HG03280 (cell line): ENCODE measurements at regions not wholly inside any gene's neighbourhood (a gene's known extent, or its start where the extent isn't known, plus 50 kb on each side); places are given as distances from the start of the nearest gene placed in this dataset.
A peak's percentile ranks its signal among the peaks of the same experiment; 100 is the strongest.

Source experiments
- ATAC-seq: cut with Tn5 transposase; IDR thresholded peaks from one replicate; pipeline ENCODE4 v1.9.1; 2021; ENCODE audit warnings: mild to moderate bottlenecking, moderate library complexity; ENCODE audit not compliant: unreplicated experiment

GRCh38 chr12:34188974-34189373, 166.7 kb downstream of the ALG10 start:
- ATAC-seq: no peak

- ATAC-seq: no peak
Observed at GRCh38 chr12:34190054-34190453, 167.8 kb downstream of the ALG10 start.

GRCh38 chr12:34198924-34199323, 176.6 kb downstream of the ALG10 start:
- no peak for ATAC-seq

GRCh38 chr12:34203866-34204620, 181.7 kb downstream of the ALG10 start:
- no peak for ATAC-seq

- ATAC-seq: no peak
Observed at GRCh38 chr12:34204830-34205285, 182.6 kb downstream of the ALG10 start.

- no peak for ATAC-seq
Observed at GRCh38 chr12:34205401-34205800, 183.1 kb downstream of the ALG10 start.

- no peak for ATAC-seq
Observed at GRCh38 chr12:34206061-34206785, 183.9 kb downstream of the ALG10 start.

GRCh38 chr12:34207858-34208257, 185.6 kb downstream of the ALG10 start:
- ATAC-seq: no peak

GRCh38 chr12:34208331-34209258, 186.3 kb downstream of the ALG10 start:
- ATAC-seq: no peak

GRCh38 chr12:34209259-34209835, 187.1 kb downstream of the ALG10 start:
- ATAC-seq: no peak

- no peak for ATAC-seq
Observed at GRCh38 chr12:34210183-34210582, 187.9 kb downstream of the ALG10 start.

- ATAC-seq: no peak
Observed at GRCh38 chr12:34210689-34211530, 188.6 kb downstream of the ALG10 start.

- no peak for ATAC-seq
Observed at GRCh38 chr12:34212651-34213050, 190.4 kb downstream of the ALG10 start.

- ATAC-seq: no peak
Observed at GRCh38 chr12:34214011-34214410, 191.7 kb downstream of the ALG10 start.

- no peak for ATAC-seq
Observed at GRCh38 chr12:34215213-34215892, 193.1 kb downstream of the ALG10 start.

- no peak for ATAC-seq
Observed at GRCh38 chr12:34215893-34216285, 193.6 kb downstream of the ALG10 start.

- ATAC-seq: no peak
Observed at GRCh38 chr12:34217660-34218059, 195.4 kb downstream of the ALG10 start.

- ATAC-seq: peak; percentile 86
Observed at GRCh38 chr12:34218193-34219045, 196.1 kb downstream of the ALG10 start.
